NT2/D1 (cell line): ENCODE measurements at regions not wholly inside any gene's neighbourhood (a gene's known extent, or its start where the extent isn't known, plus 50 kb on each side); places are given as distances from the start of the nearest gene placed in this dataset.

Experiments
- SUZ12 ChIP-seq: IDR thresholded peaks from 2 replicates; pipeline ENCODE4 v1.6.1; 2011; ENCODE audit not compliant: insufficient read length, insufficient read depth; ENCODE audit errors: extremely low read depth
- YY1 ChIP-seq: IDR thresholded peaks from 2 replicates; pipeline ENCODE4 v1.6.1; 2011; ENCODE audit not compliant: insufficient read length, insufficient read depth
- ZNF274 ChIP-seq: IDR thresholded peaks from 2 replicates; pipeline ENCODE4 v1.6.1; 2011; ENCODE audit warnings: mild to moderate bottlenecking, low read depth, low read length

GRCh38 chr10:20417791-20418190, 479.3 kb downstream of the NEBL start:
- TF ChIP-seq SUZ12 (no peak), ZNF274 (no peak), YY1 (no peak)
